HG03378 (cell line): ENCODE measurements at regions not wholly inside any gene's neighbourhood (a gene's known extent, or its start where the extent isn't known, plus 50 kb on each side); places are given as distances from the start of the nearest gene placed in this dataset.

Experiments used
- ATAC-seq: cut with Tn5 transposase; IDR thresholded peaks from one replicate; pipeline ENCODE4 v1.9.1; 2021; ENCODE audit warnings: mild to moderate bottlenecking, moderate library complexity; ENCODE audit not compliant: unreplicated experiment

GRCh38 chr17:77894126-77894956 is 64.2 kb upstream of the TNRC6C start:
- no peak for ATAC-seq

GRCh38 chr17:77897741-77898301 is 60.7 kb upstream of the TNRC6C start:
- no peak for ATAC-seq

GRCh38 chr17:77898521-77899434 is 59.7 kb upstream of the TNRC6C start:
- ATAC-seq, result no peak

- ATAC-seq, result no peak
These were observed 59.0 kb upstream of the TNRC6C start for GRCh38 chr17:77899498-77899897.

- no peak for ATAC-seq
These were observed 57.0 kb upstream of the TNRC6C start for GRCh38 chr17:77901481-77901880.

GRCh38 chr17:77905266-77905665 is 53.2 kb upstream of the TNRC6C start:
- ATAC-seq, result no peak

GRCh38 chr17:77905766-77906165 is 52.7 kb upstream of the TNRC6C start:
- ATAC-seq, result no peak

- ATAC-seq, result no peak
These were observed 52.1 kb upstream of the TNRC6C start for GRCh38 chr17:77906377-77906871.

- no peak for ATAC-seq
These were observed 50.7 kb upstream of the TNRC6C start for GRCh38 chr17:77907497-77908461.

- no peak for ATAC-seq
These were observed 50.0 kb upstream of the TNRC6C start for GRCh38 chr17:77908501-77908900.
